Ovary (tissue), 7 donors: ENCODE measurements at regions not wholly inside any gene's neighbourhood (a gene's known extent, or its start where the extent isn't known, plus 50 kb on each side); places are given as distances from the start of the nearest gene placed in this dataset.

ENCODE experiments used
- DNase-seq, 5 donors: peaks; one replicate each; pipeline ENCODE4 v3.0.0-alpha.2; 2019 to 2020
- H3K27ac ChIP-seq, 2 donors: fragments of 200-600 bp; one replicate each; pipeline versions ENCODE4 v1.5.1 to v1.8.0; 2019 to 2022
- H3K27me3 ChIP-seq: fragments of 200-600 bp; one replicate; pipeline ENCODE4 v1.8.0; 2022
- H3K36me3 ChIP-seq: fragments of 200-600 bp; sonication (generic); one replicate; pipeline ENCODE4 v1.5.1; 2019
- H3K4me1 ChIP-seq: one replicate; pipeline ENCODE4 v1.8.1; 2013; ENCODE audit warnings: mild to moderate bottlenecking, moderate library complexity; ENCODE audit not compliant: insufficient read depth
- H3K4me3 ChIP-seq: fragments of 200-600 bp; sonication (generic); one replicate; pipeline ENCODE4 v1.5.1; 2017
- H3K9me3 ChIP-seq, 2 donors: fragments of 200-600 bp in 1 of 2; sonication (generic) in 1 of 2; one replicate each; pipeline versions ENCODE4 v1.5.1 to v1.8.1; 2013 to 2019; ENCODE audit warnings: mild to moderate bottlenecking in 1 of 2, moderate library complexity in 1 of 2
- EP300 ChIP-seq: sonication (generic); formaldehyde crosslinking; IDR thresholded peaks from one replicate; pipeline ENCODE4 v1.6.1; 2017; ENCODE audit warnings: antibody characterized with exemption
- POLR2A ChIP-seq: fragments of 450-650 bp; IDR thresholded peaks from one replicate; pipeline ENCODE4 v1.6.1; 2017; ENCODE audit warnings: antibody characterized with exemption, mild to moderate bottlenecking, moderate library complexity
- WGBS, 3 donors: extraction: QIAGEN DNeasy Blood & Tissue Kit in 1 of 3; methylation state at CpG; one replicate each; pipeline versions ENCODE4 v1.1.5 to v1.1.7; 2013 to 2017; 5-methylcytosine and 5-hydroxymethylcytosine counted together
- intact Hi-C, 4 donors: fragments of 100-400 bp; cut with DNase I; formaldehyde crosslinking; loops; one replicate each; pipeline versions ENCODE4 v1.11.0 to v1.15.1; 2022 to 2023
- TF ChIP-seq, protein P1 (sequence below), 3 donors: fragments of 450-650 bp in 2 of 3; fragments of 200-600 bp in 1 of 3; IDR thresholded peaks; one replicate each; pipeline versions ENCODE4 v1.5.1 to v1.8.0; 2016 to 2022; ENCODE audit warnings: antibody characterized with exemption in 3 of 3, mild to moderate bottlenecking in 1 of 3
- donor health status: DM: no; HTN: no; CAD: no; lungs with moderate emphysema.
- donor health status: DM: no; HTN: no; CAD: no.
- donor health status: Bipolar disorder and iron deficiency.
- donor health status: DM: no; HTN: no; CAD: no.
- donor health status: DM: yes; HTN: yes; CAD: no.

- H3K9me3 ChIP-seq: peaks cover 0 to 4% of the 10 kb centered on the region in 2 donors
Measured at GRCh38 chr3:161894657-161895056, 398.0 kb downstream of the OTOL1 start.

DNA sequence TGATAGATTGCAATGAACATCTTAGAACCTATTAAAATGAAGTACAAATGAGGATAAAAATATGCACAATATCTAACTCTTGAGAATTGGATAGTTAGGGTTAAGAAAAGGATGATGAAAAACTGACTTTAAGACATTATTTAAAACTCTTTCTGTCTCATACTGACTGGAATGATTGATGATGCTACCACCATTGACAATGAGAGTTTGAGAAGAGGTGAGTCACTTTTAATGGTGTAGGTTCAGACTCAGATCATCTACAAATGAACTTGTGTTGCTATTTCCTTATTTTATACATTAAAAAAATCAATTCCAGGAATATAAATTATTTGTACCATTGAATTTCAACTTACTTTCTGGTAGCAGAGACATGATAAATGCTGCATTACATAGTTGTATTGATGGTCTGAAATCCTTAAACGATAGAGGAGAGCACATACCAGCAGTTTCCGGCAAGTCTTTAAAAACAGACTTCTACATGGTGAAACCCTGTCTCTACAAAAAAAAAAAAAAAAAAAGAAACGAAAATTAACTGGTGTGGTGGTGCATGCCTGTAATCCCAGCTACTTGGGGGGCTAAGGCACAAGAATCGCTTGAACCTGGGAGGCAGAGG, 409.0 kb downstream of the OTOL1 start:
- Histone ChIP-seq H3K36me3 (no peaks in the 10 kb centered on the region), H3K27ac (no peak overlapping the region), H3K4me3 (no peak overlapping the region), H3K27me3 (no peaks in the 10 kb centered on the region), H3K4me1 (no peaks in the 10 kb centered on the region), H3K9me3 (no peaks in the 10 kb centered on the region)
- intact Hi-C loops: no loop called here
- no peak for DNase-seq
- WGBS, 3 donors: 88 to 93% (median 90%) methylated on average over 4 of the region's 4 CpGs
- TF ChIP-seq POLR2A (no peak), EP300 (no peak)
- TF ChIP-seq, protein P1, sequence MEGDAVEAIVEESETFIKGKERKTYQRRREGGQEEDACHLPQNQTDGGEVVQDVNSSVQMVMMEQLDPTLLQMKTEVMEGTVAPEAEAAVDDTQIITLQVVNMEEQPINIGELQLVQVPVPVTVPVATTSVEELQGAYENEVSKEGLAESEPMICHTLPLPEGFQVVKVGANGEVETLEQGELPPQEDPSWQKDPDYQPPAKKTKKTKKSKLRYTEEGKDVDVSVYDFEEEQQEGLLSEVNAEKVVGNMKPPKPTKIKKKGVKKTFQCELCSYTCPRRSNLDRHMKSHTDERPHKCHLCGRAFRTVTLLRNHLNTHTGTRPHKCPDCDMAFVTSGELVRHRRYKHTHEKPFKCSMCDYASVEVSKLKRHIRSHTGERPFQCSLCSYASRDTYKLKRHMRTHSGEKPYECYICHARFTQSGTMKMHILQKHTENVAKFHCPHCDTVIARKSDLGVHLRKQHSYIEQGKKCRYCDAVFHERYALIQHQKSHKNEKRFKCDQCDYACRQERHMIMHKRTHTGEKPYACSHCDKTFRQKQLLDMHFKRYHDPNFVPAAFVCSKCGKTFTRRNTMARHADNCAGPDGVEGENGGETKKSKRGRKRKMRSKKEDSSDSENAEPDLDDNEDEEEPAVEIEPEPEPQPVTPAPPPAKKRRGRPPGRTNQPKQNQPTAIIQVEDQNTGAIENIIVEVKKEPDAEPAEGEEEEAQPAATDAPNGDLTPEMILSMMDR (IDR thresholded peaks at IDR 0.05): no peak

More at GRCh38 chr3:161894657-161895056, 398.0 kb downstream of the OTOL1 start:
- Histone ChIP-seq H3K4me3 (no peak overlapping the region), H3K27me3 (no peaks in the 10 kb centered on the region), H3K4me1 (no peaks in the 10 kb centered on the region), H3K36me3 (no peaks in the 10 kb centered on the region), H3K27ac (no peak overlapping the region)
- TF ChIP-seq POLR2A (no peak), EP300 (no peak)
- TF ChIP-seq, protein P1 (IDR thresholded peaks at IDR 0.05): no peak
- DNase-seq: no peak
- intact Hi-C loops: no loop called here

DNA sequence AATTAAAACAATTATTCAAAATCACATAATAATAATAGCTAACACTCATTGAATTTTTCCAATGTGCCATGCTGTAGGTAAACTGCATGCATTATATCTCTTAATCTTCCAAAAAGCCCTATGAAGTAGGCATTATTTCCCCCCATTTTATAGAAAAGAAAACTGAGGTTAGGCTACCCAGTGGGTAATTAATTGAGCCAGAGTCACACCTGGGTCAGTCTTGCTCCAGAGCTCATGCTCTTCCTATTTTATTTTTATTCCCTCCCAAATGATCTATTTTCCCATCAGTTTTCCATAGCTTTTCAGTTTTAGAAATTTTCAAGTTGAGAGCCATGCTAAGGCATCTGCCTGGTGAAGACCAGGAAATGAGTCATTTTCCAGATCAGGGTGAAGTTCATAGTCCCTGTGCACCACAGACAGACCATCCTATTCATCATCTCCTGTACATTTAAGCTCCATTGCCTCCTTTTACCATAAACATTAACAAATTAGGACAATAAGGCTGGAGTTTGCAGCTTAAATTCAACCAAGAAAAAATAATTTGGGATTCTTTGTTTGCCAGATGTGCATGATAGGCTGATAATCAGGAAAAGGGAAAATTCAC, 417.3 kb downstream of the OTOL1 start:
- no peaks in the 10 kb centered on the region for H3K4me1 ChIP-seq
- no peaks in the 10 kb centered on the region for H3K9me3 ChIP-seq
- TF ChIP-seq, protein P1 (IDR thresholded peaks at IDR 0.05): no peak
- no peak for TF ChIP-seq POLR2A
- no peak for TF ChIP-seq EP300
- H3K4me3 ChIP-seq: no peak overlapping the region
- intact Hi-C loops: no loop called here
- no peak for DNase-seq
- H3K27ac ChIP-seq: no peak overlapping the region
- no peaks in the 10 kb centered on the region for H3K27me3 ChIP-seq
- H3K36me3 ChIP-seq: no peaks in the 10 kb centered on the region

GRCh38 chr3:161914703-161915417, 418.3 kb downstream of the OTOL1 start:
- WGBS, 3 donors: 3 to 10% (median 6%) methylated on average over 8 of the region's 8 CpGs
- peak in 4 of 5 donors; percentile 21 to 35 (median 28) for DNase-seq
- H3K4me1 ChIP-seq: no peaks in the 10 kb centered on the region
- no peaks in the 10 kb centered on the region for H3K9me3 ChIP-seq
- H3K4me3 ChIP-seq: no peak overlapping the region
- H3K27me3 ChIP-seq: no peaks in the 10 kb centered on the region
- TF ChIP-seq, protein P1 (IDR thresholded peaks at IDR 0.05): peak in 1 of 3 donors; percentile 11
- TF ChIP-seq EP300 (no peak), POLR2A (no peak)
- intact Hi-C loops: no loop called here
- no peak overlapping the region for H3K27ac ChIP-seq
- no peaks in the 10 kb centered on the region for H3K36me3 ChIP-seq
